ENCODE measurements at regions not wholly inside any gene's neighbourhood (a gene's known extent, or its start where the extent isn't known, plus 50 kb on each side); places are given as distances from the start of the nearest gene placed in this dataset.

DNA sequence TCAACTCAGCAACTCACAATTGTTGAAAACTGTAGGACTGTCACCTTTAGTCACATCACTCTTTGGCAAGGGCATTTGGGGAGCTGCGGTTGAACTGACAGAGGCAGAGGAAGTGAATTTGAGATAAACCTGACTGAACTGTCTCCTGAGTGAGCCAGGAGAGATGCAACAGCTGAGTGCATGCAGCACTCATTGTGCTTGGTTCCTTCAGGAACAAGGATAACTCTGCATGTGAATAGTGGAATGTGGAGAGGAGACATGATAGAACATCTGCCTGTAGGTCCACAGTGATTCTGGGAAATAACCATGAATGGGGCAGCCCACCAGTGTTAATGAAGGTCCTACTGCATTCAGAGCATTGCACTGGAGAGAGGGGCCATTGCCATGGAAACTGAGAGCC lies 494.7 kb downstream of the STK39 start:
- POLR2A ChIA-PET = no interaction called here

DNA sequence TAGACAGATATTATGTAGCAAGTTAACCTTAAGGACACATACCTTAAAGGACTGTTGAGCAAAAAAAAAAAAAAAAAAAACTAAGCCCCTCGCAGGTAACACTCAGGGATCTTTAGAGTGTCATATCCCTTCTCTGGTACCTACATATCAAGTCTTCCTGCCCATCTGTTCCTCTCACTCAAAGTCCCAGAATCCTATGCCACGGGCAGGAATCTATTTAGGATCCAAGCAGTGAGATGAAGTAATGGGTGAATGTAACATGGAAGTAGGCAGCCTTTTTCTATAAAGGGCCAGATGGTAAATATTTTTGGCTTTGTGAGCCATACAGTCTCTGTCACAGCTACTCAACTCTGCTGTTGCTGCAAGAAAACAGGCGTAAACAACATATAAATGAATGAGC lies 496.7 kb downstream of the STK39 start:
- intact Hi-C loops (cut with DNase I, micrococcal nuclease) = no loop called here
- Histone ChIP-seq H3K4me1 (ENCODE audit: insufficient read depth, low read length) (no peaks in the 10 kb centered on the region), H3K9me3 (ENCODE audit: control insufficient read depth in 1 of 2, insufficient read depth in 1 of 2, low read length in 2 of 2) (no peaks in the 10 kb centered on the region), H3K27me3 (ENCODE audit: control insufficient read depth in 1 of 2, insufficient read depth in 2 of 2, low read length in 2 of 2) (peaks cover 0 to 9% of the 10 kb centered on the region in 2 experiments), H3K27ac (ENCODE audit: low read depth in 1 of 2, low read length in 2 of 2) (no peak overlapping the region), H3K4me3 (ENCODE audit: low read length) (no peak overlapping the region), H3K36me3 (ENCODE audit: insufficient read depth, low read length) (no peaks in the 10 kb centered on the region)
- TF ChIP-seq, protein P1, sequence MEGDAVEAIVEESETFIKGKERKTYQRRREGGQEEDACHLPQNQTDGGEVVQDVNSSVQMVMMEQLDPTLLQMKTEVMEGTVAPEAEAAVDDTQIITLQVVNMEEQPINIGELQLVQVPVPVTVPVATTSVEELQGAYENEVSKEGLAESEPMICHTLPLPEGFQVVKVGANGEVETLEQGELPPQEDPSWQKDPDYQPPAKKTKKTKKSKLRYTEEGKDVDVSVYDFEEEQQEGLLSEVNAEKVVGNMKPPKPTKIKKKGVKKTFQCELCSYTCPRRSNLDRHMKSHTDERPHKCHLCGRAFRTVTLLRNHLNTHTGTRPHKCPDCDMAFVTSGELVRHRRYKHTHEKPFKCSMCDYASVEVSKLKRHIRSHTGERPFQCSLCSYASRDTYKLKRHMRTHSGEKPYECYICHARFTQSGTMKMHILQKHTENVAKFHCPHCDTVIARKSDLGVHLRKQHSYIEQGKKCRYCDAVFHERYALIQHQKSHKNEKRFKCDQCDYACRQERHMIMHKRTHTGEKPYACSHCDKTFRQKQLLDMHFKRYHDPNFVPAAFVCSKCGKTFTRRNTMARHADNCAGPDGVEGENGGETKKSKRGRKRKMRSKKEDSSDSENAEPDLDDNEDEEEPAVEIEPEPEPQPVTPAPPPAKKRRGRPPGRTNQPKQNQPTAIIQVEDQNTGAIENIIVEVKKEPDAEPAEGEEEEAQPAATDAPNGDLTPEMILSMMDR (IDR thresholded peaks at IDR 0.05) = no peak
- no peak overlapping the region for H3K27ac Mint-ChIP-seq
- H3K4me1 Mint-ChIP-seq (ENCODE audit: low read depth) = no peaks in the 10 kb centered on the region
- no peak overlapping the region for H3K4me3 Mint-ChIP-seq
- H3K36me3 Mint-ChIP-seq (ENCODE audit: low read depth) = no peaks in the 10 kb centered on the region
- no peak for ATAC-seq (ENCODE audit: poor library complexity)
- POLR2A ChIA-PET = no interaction called here
- no peak for DNase-seq
- CTCF ChIA-PET = no interaction called here
- H3K9me3 Mint-ChIP-seq = peaks cover 2% of the 10 kb centered on the region
- H3K27me3 Mint-ChIP-seq = peaks cover 18% of the 10 kb centered on the region

More for the DNA sequence above, 494.7 kb downstream of the STK39 start:
- H3K9me3 Mint-ChIP-seq = no peaks in the 10 kb centered on the region
- intact Hi-C loops (cut with DNase I, micrococcal nuclease) = no loop called here
- peaks cover 11% of the 10 kb centered on the region for H3K27me3 Mint-ChIP-seq
- no peaks in the 10 kb centered on the region for H3K36me3 Mint-ChIP-seq (ENCODE audit: low read depth)
- no peaks in the 10 kb centered on the region for H3K4me1 Mint-ChIP-seq (ENCODE audit: low read depth)
- H3K4me3 Mint-ChIP-seq = no peak overlapping the region
- ATAC-seq (ENCODE audit: poor library complexity) (no peak), DNase-seq (no peak)
- Histone ChIP-seq H3K27me3 (ENCODE audit: control insufficient read depth in 1 of 2, insufficient read depth in 2 of 2, low read length in 2 of 2) (peaks cover 0 to 2% of the 10 kb centered on the region in 2 experiments), H3K27ac (ENCODE audit: low read depth in 1 of 2, low read length in 2 of 2) (no peak overlapping the region), H3K4me3 (ENCODE audit: low read length) (no peak overlapping the region), H3K36me3 (ENCODE audit: insufficient read depth, low read length) (no peaks in the 10 kb centered on the region), H3K9me3 (ENCODE audit: control insufficient read depth in 1 of 2, insufficient read depth in 1 of 2, low read length in 2 of 2) (no peaks in the 10 kb centered on the region), H3K4me1 (ENCODE audit: insufficient read depth, low read length) (no peaks in the 10 kb centered on the region)
- H3K27ac Mint-ChIP-seq = no peak overlapping the region
- TF ChIP-seq, protein P1 (IDR thresholded peaks at IDR 0.05) = no peak
- CTCF ChIA-PET = no interaction called here

DNA sequence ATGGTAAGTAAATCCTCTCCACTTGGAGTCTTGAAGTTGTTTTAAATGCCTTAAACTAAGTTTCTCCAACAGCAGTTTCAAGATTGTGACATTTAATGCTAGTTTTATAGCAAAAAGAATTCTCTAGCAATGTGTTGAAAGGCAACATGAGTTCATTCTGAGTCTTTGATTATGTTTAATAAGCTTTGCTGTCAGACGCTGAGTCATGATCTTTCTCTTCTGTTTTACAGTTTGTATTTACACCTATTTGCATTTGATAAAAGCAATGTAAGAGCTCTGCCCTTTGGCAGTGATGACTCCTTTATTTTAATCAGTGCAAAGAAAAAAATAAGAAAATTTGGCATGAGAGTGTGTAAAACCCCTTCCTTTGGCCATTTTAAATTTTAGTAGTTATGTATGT lies 497.7 kb downstream of the STK39 start:
- Mint-ChIP-seq H3K9me3 (peaks cover 2% of the 10 kb centered on the region), H3K27ac (no peak overlapping the region), H3K36me3 (ENCODE audit: low read depth) (no peaks in the 10 kb centered on the region), H3K4me1 (ENCODE audit: low read depth) (no peaks in the 10 kb centered on the region), H3K27me3 (peaks cover 23% of the 10 kb centered on the region), H3K4me3 (no peak overlapping the region)
- TF ChIP-seq, protein P1 (IDR thresholded peaks at IDR 0.05) = no peak
- Histone ChIP-seq H3K4me1 (ENCODE audit: insufficient read depth, low read length) (no peaks in the 10 kb centered on the region), H3K4me3 (ENCODE audit: low read length) (no peak overlapping the region), H3K27me3 (ENCODE audit: control insufficient read depth in 1 of 2, insufficient read depth in 2 of 2, low read length in 2 of 2) (peaks cover 0 to 9% of the 10 kb centered on the region in 2 experiments), H3K9me3 (ENCODE audit: control insufficient read depth in 1 of 2, insufficient read depth in 1 of 2, low read length in 2 of 2) (no peaks in the 10 kb centered on the region), H3K36me3 (ENCODE audit: insufficient read depth, low read length) (no peaks in the 10 kb centered on the region), H3K27ac (ENCODE audit: low read depth in 1 of 2, low read length in 2 of 2) (no peak overlapping the region)
- intact Hi-C loops (cut with DNase I, micrococcal nuclease) = no loop called here
- DNase-seq (no peak), ATAC-seq (ENCODE audit: poor library complexity) (no peak)
- POLR2A ChIA-PET = no interaction called here
- CTCF ChIA-PET = no interaction called here

Data from CD4-positive, alpha-beta T cell (primary cell).